GM21723 (cell line): ENCODE measurements at regions not wholly inside any gene's neighbourhood (a gene's known extent, or its start where the extent isn't known, plus 50 kb on each side); places are given as distances from the start of the nearest gene placed in this dataset.

Source experiments
- ATAC-seq: cut with Tn5 transposase; IDR thresholded peaks from one replicate; pipeline ENCODE4 v1.9.1; 2021; ENCODE audit warnings: mild to moderate bottlenecking, moderate library complexity; ENCODE audit not compliant: unreplicated experiment

DNA sequence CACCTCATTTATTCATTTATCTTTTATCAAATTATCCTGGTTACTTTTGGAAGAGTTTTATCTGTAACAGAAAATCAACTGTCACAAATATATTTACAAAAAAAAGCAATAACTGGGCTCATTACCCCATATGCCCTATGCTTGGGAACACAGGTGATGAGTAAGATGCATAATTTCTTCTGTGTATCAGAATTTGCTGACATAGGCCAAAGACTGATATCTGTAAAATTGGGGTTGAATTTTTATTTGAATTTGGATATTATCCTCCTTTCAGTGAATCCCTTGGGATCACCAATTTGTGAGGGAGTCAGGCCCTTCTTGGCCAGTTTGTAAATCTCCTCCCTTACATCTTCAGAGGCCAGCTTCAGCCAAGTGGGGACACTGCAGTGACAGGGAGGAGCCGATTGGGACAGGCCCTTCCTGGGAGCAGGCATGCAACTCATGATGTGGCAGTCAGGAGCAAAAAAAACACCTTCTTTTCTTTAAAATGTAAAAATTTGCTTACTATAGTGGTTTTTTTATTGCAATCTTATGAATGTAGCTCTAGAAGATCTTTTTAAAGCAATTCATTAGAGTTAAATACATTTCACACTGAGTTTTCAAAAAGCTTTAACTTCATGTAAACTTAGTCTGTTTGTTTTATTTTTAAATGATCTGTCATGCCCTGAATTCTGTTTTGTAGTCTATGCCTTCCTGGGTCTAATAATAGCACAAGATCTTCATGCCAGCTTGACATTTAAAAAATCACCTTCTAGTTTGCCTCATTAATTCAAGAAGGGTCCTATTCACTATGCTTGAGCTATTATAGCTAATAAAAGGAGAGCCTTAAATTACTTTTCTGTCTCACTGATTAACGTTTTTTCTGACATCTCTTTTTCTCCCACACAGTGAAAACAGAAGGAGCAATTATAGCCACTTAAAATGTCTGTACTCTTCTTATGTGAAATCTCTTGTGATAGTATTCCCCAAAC lies 136.6 kb upstream of the SPRY1 start:
- ATAC-seq = no peak

DNA sequence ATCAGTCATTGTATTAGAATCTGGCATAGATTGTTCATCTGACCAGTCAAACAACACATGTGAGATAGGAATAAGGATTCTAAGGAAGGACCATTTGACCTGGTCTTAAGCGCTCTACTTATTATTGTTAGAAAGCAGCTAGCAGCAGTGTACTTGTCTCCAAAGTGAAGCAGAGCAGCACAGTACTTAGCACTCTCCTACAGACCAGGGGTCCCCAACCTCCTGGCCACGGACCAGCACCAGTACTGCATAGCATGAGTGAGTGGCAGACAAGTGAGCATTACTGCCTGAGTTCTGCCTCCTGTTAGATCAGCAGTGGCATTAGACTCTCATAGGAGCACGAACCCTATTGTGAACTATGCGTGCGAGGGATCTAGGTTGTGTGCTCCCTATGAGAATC lies 135.9 kb upstream of the SPRY1 start:
- no peak for ATAC-seq

DNA sequence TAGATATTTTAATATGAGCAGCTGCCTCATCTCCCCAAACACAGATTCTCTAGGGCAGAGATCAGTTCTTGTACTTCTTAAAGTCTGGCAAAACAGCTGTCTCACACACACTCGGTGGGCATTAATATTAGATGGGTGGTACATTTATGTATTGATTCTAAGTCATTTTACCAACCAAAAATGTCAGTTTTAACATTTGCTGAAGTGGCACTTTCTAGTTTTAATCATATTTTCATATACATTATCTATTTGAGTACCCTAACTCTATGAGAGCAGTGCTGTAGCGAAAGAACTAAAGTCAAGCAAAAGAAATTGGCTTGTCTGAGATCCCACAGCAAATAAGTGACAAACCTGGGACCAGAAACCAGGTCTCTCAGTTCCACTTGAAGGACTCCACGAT lies 134.5 kb upstream of the SPRY1 start:
- no peak for ATAC-seq

DNA sequence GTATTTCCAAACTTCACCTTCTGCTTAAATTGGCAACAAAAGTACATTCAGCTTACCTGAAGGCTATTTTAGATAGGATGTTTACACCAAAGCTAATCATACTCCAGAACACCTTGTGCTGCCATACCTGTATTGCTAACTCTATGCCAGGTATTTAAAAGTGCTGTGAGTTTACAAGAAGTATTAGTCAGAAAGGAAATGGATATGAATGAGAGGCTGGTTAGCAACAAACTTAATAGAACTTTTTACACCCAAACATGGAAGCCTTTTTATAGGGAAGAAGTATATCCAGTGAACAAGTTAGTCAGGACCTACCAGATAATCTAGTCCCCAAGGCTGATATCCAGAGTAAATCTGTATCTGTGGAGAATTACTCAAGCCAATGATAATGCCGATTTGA lies 131.2 kb upstream of the SPRY1 start:
- ATAC-seq = no peak

DNA sequence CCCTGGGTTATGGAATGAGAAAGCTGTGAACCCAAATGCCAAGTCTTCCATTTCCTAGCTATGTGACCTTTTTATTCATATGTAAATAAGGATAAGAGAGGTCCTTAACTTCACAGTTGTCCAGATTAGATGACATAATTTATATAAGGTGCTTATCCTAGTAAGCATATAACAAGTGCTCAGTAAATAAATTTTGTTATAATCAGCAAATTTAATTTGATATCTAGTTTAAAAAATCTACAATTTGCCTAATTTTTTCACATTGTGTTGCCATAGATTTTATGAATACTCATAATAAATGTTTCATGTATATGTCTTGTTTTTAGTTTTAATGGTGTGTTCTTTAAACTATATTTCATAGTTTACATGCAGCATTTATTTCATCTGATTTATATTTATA lies 130.4 kb upstream of the SPRY1 start:
- no peak for ATAC-seq

DNA sequence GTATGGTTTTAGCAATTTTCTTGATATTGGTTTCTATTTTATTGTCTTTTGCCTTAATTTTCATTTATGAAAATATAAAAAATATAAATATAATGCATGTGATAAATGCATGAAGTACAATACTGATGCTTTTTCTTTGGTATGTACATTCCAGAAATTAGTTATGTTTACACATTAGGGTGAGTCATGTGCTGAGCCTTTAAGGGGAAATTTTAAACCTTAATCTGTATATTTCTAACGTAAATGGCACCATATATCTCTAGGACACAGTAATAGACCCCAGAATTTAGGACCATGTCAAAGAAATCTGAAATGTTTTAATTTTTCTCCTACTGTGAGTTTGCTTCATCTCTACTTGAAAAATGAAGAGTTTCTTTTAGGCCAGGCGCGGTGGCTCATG lies 117.8 kb upstream of the SPRY1 start:
- ATAC-seq = no peak

DNA sequence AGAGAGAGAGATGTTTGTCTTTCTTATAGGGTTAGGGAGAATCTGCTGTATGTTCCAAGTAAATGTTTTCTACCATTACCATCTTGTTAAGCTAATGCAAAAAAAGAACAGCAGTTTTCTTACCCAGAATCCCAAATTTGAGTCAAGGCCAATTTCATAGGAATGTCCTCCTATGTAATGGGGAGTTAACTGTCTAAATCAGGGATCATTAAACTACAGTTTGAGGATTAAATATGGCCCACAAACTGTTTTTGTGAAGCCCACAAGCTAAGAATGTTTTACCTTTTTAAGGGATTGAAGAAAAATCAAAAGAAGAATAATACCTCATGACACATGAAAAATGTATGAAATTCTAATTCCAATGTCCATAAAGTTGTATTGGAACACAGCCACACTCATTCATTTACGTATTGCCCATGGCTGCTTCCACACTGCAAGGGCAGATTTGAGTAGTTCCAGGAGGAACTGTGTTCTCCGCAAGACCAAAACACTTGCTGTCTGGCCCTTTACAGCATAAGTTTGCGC lies 113.2 kb upstream of the SPRY1 start:
- ATAC-seq = no peak

DNA sequence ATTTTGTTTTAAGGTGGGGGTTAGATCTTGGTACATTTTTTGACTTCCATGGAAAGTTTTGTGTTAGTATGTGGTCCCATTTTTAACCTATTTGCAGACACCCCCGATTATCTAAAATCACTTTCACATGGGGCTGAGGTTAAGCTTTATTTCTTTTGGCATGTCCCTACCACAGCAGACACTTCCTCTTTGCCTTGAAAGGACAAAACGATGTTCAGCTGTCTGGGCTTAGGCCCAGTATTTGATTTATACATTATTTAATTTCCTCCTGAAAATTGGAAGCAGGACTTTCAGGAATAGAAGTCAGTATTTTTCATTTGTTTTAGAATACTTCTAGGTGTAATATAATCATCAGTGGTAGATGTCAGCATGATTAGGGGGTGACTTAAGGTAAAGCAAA lies 112.4 kb upstream of the SPRY1 start:
- no peak for ATAC-seq

DNA sequence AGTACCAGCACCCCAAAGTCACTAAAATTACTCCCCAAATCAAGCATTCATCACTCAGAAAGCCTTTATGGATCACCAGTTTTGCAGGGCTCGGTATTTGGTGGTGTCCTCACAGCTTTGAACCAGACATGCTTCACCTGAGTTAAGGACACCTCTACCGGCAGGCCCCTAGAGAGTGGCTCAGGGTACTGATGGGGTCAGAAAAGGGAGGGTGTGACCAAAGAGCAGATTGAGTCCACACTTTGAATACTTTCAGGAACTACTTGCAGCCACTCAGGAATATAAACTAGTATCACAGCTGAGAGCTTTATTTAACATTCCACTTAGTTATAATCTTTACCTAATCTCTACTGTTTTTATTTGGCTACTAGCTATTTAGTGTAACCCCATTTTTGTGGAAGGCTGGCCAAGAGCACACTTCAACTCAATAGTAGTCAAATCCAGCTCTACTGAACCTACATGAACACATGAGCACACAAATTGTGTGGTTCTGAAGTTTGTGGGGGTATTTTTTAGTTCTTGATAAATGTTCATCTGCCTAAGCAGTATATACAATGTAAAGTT lies 109.6 kb upstream of the SPRY1 start:
- ATAC-seq = no peak

DNA sequence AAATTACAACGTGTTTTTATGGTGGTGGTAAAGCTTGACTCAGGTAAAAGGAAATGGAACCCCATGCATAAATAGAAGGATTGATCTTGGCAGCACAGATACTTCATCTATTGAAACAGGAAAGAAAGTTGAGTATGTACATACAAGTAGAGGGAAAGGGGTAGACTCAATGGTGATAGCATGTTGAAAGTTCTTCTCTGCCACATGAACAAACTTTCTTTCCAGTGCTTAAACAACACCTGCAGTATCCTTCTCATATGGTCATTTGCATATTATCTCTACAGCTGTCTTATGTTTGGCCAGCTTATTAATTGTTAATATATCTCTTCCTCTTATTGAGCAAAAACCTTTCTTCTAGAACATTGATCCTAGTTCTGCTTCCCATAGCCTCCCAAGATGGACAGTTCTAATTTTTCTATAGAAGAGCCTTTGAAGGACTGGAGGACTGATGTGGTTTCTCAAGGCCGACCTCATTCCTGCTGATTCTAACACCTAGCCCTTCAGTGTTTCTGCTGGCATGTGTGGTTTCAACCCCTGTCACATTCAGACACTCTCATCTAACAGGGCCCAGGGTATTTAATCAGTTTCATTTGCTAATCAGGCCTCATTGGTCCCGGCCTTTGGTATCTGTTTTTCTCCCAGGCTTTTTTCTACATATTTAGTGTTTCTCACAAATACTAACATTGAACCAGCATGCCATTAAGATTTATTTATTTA lies 108.1 kb upstream of the SPRY1 start:
- no peak for ATAC-seq

DNA sequence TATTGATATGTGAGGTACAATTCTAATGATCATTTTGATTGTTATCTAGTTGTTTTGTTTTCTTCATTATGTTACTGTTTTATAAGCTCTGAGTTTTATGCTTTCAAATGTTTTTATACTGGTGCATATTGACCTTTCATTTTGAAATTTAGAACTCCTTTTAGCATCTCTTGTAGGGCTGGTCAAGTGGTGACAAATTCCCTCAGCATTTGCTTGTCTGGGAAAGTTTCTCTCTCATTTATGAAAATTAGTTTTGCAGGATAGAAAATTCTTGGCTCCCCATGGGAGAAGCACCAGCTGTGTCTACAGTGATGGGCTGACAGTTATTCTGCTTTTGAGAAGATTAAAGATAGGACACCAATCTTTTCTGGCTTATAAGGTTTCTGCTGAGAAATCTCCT lies 105.3 kb upstream of the SPRY1 start:
- no peak for ATAC-seq

DNA sequence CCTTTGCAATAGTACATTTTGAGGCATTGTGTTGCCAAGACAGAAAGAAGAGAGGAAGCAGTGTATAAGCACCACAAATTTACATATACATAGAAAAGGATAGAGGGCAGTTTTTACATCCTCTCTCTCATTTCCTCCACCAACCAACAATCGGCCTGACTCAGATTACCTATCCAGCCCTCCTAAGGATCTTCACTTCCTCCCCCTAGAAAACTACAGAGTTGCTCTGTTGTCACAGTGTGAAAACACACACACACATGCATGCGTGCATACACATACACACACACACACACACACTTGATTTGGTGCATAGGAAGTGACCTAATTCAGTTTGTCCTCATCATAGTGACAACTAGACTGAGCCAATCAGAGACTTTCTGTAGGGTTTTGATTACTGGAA lies 98.8 kb upstream of the SPRY1 start:
- no peak for ATAC-seq

DNA sequence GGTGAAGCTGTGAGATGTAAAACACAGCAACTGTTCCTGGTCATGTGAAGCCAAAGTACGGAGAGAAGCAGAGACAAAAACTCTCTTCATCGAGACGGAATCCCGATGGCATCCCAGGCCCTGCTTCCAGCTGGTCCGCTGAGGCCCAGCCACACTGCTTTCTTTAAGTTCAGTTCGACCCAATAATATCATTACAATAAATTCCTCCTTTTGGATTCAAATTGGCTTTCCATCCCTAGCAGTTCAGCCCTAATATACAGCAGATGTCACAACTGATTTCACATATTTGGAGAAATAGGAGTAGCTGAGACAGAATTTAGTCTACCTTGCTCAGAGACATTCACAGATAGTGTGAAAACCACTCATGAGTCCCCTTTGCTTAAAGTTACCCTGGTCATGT lies 98.3 kb upstream of the SPRY1 start:
- no peak for ATAC-seq

DNA sequence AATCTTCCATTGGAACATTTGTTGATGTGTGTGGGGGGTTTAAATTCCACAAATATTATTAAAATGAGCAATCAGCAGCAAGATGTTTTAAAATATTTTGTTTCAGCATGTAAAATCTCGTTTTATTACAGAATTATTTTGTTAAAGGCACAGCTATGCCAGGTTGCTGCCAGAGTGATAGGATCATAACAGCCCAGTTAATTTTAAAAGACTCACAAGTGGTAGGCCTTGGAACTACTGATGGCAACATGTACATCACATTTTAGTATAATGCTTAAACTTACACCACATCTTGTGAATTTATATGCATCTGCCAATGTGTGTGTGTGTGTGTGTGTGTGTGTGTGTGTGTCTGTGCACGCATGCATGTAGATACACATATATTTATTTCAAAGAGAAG lies 97.8 kb upstream of the SPRY1 start:
- no peak for ATAC-seq

DNA sequence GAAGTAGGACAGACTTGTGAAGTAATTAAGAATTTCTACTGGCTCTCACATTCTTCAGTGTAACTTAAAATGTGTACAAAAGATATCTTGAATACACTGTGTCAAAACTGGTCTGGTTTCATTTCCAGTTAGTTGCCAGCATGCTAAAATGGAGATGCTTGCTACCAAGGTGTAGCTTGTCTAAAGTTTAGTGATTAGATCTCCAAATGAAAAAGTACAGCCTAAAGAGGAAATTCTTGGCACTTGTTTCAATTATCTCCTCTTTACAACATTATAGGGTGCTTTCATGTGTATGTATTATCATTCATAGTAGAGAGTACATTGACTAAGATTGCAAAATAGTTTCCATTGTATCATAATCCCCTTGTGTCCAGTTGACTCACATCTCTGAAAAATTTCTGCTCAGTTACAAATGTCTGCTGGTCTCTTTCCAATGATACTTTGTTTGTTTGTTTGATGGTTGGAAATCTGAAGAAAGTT lies 97.3 kb upstream of the SPRY1 start:
- no peak for ATAC-seq

DNA sequence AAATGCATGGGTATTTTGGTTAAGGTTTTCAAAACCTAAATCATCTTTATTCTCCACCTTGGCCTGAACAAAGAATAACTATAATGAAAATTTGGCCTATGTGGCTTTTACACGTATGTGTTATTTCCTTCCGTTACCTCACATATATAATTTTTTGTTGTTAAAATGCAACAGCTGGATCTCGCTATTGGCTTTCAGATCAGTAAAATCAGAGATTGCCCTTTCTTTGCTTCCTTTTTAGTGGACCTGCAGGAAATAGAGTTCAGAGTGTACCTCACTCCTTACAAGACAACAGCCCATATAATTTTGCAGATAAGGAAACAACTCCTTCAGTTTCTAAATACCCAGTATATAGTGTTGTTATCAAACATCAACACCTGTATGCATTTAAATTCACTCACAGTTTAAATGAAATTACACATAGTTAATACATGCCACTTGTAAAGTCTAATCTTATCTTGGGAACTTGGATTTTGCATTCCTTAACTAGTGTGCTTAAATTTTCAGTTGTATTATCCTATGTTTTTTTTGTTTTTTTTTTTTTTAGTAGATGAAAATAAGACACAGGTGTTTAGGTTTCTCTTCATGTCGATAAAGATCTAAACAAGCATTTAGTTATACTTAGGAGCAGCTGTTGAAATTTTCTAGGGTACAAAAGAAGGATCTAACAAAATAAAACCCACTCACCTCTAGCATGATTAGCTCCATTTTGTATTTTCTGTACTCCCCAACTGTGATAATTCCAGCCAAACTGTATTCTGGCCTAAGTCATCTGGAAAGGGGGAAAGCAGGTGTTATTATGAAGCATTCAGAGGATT lies 96.2 kb upstream of the SPRY1 start:
- ATAC-seq = no peak

DNA sequence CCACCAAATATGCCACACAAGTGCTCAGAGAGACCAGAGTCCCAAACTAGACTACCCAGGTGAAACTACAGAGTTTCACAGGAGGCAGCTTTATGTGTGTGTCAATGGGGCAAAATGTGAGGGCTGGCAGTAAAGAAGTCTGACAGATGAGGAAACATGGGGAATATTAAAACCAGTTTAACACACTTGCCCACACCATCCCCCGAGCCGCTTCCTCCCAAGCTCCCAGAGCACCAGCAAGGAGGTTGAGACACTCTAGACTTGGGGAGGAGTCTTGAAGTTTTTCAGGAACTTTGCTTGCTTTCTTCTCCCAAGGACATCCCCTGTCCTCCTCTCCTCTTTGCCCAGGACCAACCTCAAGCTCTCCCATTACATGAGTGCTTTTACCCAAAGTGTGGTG lies 94.7 kb upstream of the SPRY1 start:
- ATAC-seq = no peak

DNA sequence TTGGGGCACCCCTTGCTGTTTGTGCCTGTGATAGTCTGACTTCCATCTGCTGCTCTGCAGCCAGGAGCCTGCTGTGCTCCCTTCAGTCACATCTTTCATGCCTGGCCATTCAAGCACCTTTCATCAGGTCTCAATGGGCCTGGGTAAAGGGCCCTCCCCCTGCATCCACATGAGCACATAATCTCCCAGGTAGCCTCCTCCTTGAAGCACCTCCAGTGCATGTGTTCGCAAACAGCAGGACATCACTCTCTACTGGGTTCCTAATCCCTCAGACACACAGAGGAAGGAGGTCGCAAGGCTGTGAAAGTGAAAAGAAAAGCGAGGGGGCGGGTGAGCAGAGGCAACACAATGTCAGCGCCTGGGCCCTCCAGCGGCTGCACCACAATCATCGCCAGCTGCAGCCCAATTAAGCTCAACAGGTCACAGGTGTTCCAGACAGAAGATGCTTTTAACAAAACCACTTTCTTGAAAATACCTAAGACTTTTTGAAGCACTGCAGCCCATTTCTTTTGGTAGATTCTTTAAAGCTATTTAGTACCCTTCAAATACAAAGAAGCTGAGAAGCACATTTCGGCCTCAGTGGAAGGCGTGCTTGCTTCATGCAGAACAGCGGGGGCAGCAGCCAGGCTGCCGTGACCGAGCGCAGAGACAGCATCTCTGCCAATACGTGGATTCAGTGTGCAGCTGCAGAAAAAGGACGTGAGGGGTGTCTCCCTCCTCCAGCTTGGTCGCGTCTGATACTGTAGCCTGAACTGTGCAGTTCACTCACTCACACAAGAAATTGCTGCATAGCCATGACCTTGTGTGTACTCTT lies 92.2 kb upstream of the SPRY1 start:
- ATAC-seq = peak; percentile 95

DNA sequence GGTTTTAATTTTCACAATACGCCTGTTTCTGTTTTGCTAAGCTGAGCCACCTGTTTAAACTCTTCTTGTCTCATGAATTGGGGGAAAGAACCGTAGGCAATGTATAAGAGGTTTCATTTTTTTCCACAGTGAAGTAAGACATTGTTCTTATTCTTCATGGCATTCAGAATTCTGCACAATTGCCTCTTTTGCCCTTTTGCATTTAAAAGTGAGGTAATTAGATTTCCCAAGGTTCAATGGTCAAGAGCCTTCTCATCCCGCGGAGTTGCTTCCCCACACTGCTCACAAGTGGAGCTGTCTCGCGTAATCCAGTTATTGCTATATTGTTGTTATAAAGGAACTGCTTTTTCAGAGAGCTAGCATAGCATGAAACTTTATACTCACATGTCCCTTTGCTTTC lies 90.9 kb upstream of the SPRY1 start:
- ATAC-seq = no peak

DNA sequence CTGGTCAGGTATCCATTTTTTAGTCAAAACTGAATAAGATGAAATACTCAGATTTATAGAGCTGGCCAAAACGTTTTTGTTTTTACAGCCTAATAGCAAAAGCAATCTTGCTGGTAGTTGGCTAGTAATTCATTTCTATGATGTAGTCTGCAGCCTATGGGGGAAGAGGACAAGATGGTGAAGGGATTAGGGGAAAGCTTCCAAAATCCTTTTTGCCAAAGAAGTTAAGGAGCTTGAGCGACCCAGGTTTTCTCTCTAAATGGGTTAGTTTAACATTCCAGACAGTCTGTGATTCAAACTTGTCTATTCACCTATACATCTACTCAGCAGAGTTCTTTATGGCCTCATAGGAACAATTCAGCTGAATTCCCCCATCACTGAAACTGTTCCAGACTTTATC lies 89.8 kb upstream of the SPRY1 start:
- ATAC-seq = no peak
